GM10266 (cell line): ENCODE measurements at regions not wholly inside any gene's neighbourhood (a gene's known extent, or its start where the extent isn't known, plus 50 kb on each side); places are given as distances from the start of the nearest gene placed in this dataset.

Source experiments
- DNase-seq: peaks from one replicate; pipeline ENCODE4 v3.0.0; 2012; ENCODE audit errors: extremely low spot score
- CTCF ChIP-seq: IDR thresholded peaks from 2 replicates; pipeline ENCODE4 v1.5.1; 2012; ENCODE audit warnings: mild to moderate bottlenecking, low read depth; ENCODE audit not compliant: control insufficient read depth, insufficient read depth; ENCODE audit errors: missing control alignments

- no peak for DNase-seq
- TF ChIP-seq CTCF = no peak
Measured at GRCh38 chr3:70874196-70874595, 561.8 kb upstream of the MDFIC2 start.

DNA sequence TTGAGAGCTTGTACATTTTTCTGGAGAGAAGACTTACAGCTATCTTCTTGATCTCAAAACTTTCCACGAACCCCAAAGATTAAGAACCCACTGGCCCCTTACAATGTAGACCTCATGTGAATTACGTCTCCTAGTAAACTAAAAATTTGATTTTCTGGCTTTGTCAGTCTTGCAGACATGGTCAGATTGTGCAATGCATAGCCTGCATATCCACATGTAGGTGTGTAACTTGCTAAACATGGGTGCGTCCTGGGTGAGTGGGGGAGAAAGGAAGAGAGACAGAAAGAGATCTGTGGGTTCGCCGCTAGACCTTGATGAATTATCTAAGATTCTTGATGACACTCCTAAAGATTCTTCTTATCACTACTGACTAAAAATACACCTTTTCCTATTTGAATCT, 561.2 kb upstream of the MDFIC2 start:
- no peak for TF ChIP-seq CTCF
- no peak for DNase-seq

DNA sequence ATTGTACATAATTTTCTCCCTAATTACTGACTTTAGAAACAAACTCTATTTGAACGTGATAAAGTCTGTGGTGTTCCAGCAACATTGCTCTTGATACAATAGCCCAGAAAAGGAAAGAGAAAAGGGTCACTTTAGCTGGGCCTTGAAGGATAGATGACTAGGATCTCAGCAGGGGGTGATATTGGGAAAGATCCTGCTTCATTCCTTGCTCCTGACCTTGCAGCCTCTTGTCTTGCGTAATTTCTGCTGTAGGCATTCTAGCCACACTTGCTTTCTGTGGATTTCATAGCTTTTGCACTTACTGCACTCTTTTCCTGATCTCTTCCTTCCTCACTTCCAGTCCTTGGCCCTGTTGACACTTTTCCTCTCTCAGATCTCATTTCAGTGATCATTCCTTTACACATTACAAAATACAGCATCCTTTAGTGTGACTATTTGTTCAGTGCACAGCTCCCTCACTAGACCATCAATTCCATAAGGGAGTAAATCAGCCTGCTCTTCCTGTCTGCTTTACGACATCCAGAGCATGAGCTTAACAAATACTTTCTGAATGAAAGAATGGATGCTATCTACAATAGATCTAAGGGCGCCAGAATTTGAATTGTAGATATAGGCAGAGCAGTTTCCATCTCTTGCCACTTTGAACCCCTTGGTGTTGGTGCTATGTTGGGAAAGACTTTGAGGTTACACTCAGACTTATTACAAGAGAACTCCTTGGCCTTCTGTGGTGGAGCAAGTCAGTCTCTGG, 559.6 kb upstream of the MDFIC2 start:
- no peak for DNase-seq

GRCh38 chr3:70870576-70870975, 558.1 kb upstream of the MDFIC2 start:
- DNase-seq = no peak
- no peak for TF ChIP-seq CTCF

More for the DNA sequence above, 559.6 kb upstream of the MDFIC2 start:
- no peak for TF ChIP-seq CTCF

- no peak for TF ChIP-seq CTCF
- no peak for DNase-seq
Measured at GRCh38 chr3:70868561-70868960, 556.1 kb upstream of the MDFIC2 start.

DNA sequence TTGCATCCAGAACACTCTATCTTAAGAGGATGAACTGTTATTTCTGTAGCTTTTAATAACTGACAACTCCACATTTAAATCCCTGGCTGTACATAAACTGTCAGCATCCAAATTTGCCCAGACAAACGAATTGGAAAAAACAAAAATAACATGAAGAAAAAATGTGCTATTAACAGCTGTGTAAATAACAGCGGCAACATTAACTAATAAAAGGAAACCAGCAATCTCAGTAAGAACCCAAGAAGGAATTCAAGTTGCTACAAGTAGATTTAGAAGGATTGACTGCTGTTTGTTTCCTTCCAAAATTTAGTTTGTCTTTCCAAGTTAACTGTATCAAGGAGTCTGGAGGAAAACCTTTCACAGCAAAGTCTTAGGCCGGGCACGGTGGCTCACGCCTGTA, 550.6 kb upstream of the MDFIC2 start:
- TF ChIP-seq CTCF = no peak
- DNase-seq = no peak

DNA sequence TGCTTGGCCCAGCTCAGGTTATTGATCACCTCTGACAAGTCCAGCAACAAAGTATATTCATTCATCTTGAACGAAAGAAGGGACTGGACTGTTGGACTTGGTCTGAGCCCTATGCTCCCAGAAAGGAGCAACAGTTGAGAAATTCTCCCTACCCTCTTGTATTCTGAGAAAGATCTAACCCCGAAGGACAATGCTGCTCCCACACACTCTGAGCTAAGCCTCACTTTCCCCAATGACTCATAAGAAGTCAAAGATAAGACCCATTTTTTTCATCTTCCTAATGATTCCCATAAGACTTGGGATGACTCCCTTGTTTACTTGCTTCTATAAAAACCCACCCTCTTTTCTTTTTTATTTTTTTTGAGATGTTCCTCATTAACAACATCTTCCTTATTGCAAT, 549.4 kb upstream of the MDFIC2 start:
- no peak for TF ChIP-seq CTCF

More for the DNA sequence above, 549.4 kb upstream of the MDFIC2 start:
- no peak for DNase-seq
